OCI-LY1 (cell line): ENCODE measurements at regions not wholly inside any gene's neighbourhood (a gene's known extent, or its start where the extent isn't known, plus 50 kb on each side); places are given as distances from the start of the nearest gene placed in this dataset.

Experiments
- H2AFZ ChIP-seq: fragments of 200-600 bp; sonication (generic), shearing (Covaris generic); 2 replicates; pipeline ENCODE4 v1.6.0; 2014; ENCODE audit warnings: antibody characterized with exemption, mild to moderate bottlenecking, low read length
- H3F3A ChIP-seq: fragments of 200-600 bp; sonication (generic), shearing (Covaris generic); 2 replicates; pipeline ENCODE4 v1.6.0; 2014; ENCODE audit warnings: mild to moderate bottlenecking, antibody characterized with exemption, low read length, moderate library complexity; ENCODE audit not compliant: insufficient read depth
- H3K27ac ChIP-seq: fragments of 200-600 bp; sonication (generic); 2 replicates; pipeline ENCODE4 v1.5.1; 2014; ENCODE audit warnings: low read length, mixed run types, mild to moderate bottlenecking, low read depth; ENCODE audit not compliant: poor library complexity, severe bottlenecking
- H3K27me3 ChIP-seq: fragments of 200-600 bp; sonication (generic); 2 replicates; pipeline ENCODE4 v1.6.0; 2014; ENCODE audit warnings: antibody characterized with exemption, mild to moderate bottlenecking, low read length, moderate library complexity; ENCODE audit not compliant: insufficient read depth
- H3K36me3 ChIP-seq: fragments of 200-600 bp; sonication (generic); 2 replicates; pipeline ENCODE4 v1.6.1; 2014; ENCODE audit warnings: mild to moderate bottlenecking, antibody characterized with exemption, low read length, moderate library complexity, mixed read lengths; ENCODE audit not compliant: insufficient read depth
- H3K4me1 ChIP-seq: fragments of 200-600 bp; sonication (generic); 2 replicates; pipeline ENCODE4 v1.5.1; 2014; ENCODE audit warnings: mild to moderate bottlenecking, low read length, moderate library complexity; ENCODE audit not compliant: insufficient read depth, severe bottlenecking
- H3K4me2 ChIP-seq: fragments of 200-600 bp; sonication (generic), shearing (Covaris generic); 2 replicates; pipeline ENCODE4 v1.6.1; 2014; ENCODE audit warnings: low read length
- H3K4me3 ChIP-seq: fragments of 200-600 bp; sonication (generic); 2 replicates; pipeline ENCODE4 v1.5.1; 2014; ENCODE audit warnings: low read length, low read depth, mild to moderate bottlenecking, mixed read lengths; ENCODE audit not compliant: poor library complexity, severe bottlenecking
- H3K79me2 ChIP-seq: fragments of 200-600 bp; shearing (Covaris generic); 2 replicates; pipeline ENCODE4 v1.6.1; 2016; ENCODE audit warnings: mixed run types, low read length, mixed read lengths; ENCODE audit not compliant: insufficient read depth
- H3K9ac ChIP-seq: fragments of 200-600 bp; sonication (generic), shearing (Covaris generic); 2 replicates; pipeline ENCODE4 v1.6.1; 2014; ENCODE audit warnings: mild to moderate bottlenecking, low read length, mixed read lengths
- H3K9me2 ChIP-seq: fragments of 200-600 bp; sonication (generic), shearing (Covaris generic); 2 replicates; pipeline ENCODE4 v1.6.1; 2014; ENCODE audit warnings: low read depth, mild to moderate bottlenecking, low read length, mixed read lengths
- H3K9me3 ChIP-seq: fragments of 200-600 bp; shearing (Covaris generic); 2 replicates; pipeline ENCODE4 v1.6.1; 2014; ENCODE audit warnings: low read length, mixed read lengths
- H4K20me1 ChIP-seq: fragments of 200-600 bp; sonication (generic), shearing (Covaris generic); 2 replicates; pipeline ENCODE4 v1.6.0; 2016; ENCODE audit warnings: mild to moderate bottlenecking, low read length; ENCODE audit not compliant: insufficient read depth
- CTCF ChIP-seq: fragments of 200-600 bp; sonication (generic), shearing (Covaris generic); IDR thresholded peaks from 2 replicates; pipeline ENCODE4 v1.5.1; 2017; ENCODE audit warnings: mild to moderate bottlenecking, antibody characterized with exemption, low read length, moderate library complexity, mixed read lengths
- EZH2 ChIP-seq: fragments of 200-600 bp; sonication (generic), shearing (Covaris generic); IDR thresholded peaks from 2 replicates; pipeline ENCODE4 v1.8.0; 2017; ENCODE audit warnings: borderline replicate concordance, mixed run types, mild to moderate bottlenecking, antibody characterized with exemption, low read length, moderate library complexity, mixed read lengths

- Histone ChIP-seq H3K4me3 (no peak overlapping the region), H3K4me2 (no peak overlapping the region), H3K9ac (no peak overlapping the region), H3F3A (no peaks in the 10 kb centered on the region), H2AFZ (no peak overlapping the region), H3K36me3 (no peaks in the 10 kb centered on the region), H3K4me1 (no peaks in the 10 kb centered on the region), H4K20me1 (no peaks in the 10 kb centered on the region), H3K9me2 (no peaks in the 10 kb centered on the region), H3K27ac (no peak overlapping the region), H3K9me3 (no peaks in the 10 kb centered on the region), H3K79me2 (no peaks in the 10 kb centered on the region), H3K27me3 (peaks cover 13% of the 10 kb centered on the region)
- no peak for TF ChIP-seq CTCF
- TF ChIP-seq EZH2: no peak
Observed at GRCh38 chr7:36080843-36081242, 72.2 kb upstream of the EEPD1 start.

GRCh38 chr7:36082216-36082615, 70.8 kb upstream of the EEPD1 start:
- H3K9me2 ChIP-seq: no peaks in the 10 kb centered on the region
- H3K79me2 ChIP-seq: no peaks in the 10 kb centered on the region
- TF ChIP-seq CTCF: no peak

GRCh38 chr7:36082910-36083309, 70.1 kb upstream of the EEPD1 start:
- H3K4me1 ChIP-seq: no peaks in the 10 kb centered on the region
- H3K79me2 ChIP-seq: no peaks in the 10 kb centered on the region
- no peaks in the 10 kb centered on the region for H3K36me3 ChIP-seq
- no peak overlapping the region for H3K27ac ChIP-seq
- no peak overlapping the region for H3K4me3 ChIP-seq
- H3K9ac ChIP-seq: no peak overlapping the region
- no peak for TF ChIP-seq CTCF
- no peak for TF ChIP-seq EZH2
- no peaks in the 10 kb centered on the region for H4K20me1 ChIP-seq
- no peaks in the 10 kb centered on the region for H3K9me3 ChIP-seq
- no peaks in the 10 kb centered on the region for H3K9me2 ChIP-seq
- no peak overlapping the region for H3K4me2 ChIP-seq
- no peaks in the 10 kb centered on the region for H3F3A ChIP-seq
- H3K27me3 ChIP-seq: peaks cover 13% of the 10 kb centered on the region
- H2AFZ ChIP-seq: no peak overlapping the region

More at GRCh38 chr7:36082216-36082615, 70.8 kb upstream of the EEPD1 start:
- H3K9ac ChIP-seq: no peak overlapping the region
- no peak overlapping the region for H3K4me2 ChIP-seq
- no peak overlapping the region for H2AFZ ChIP-seq
- H3K36me3 ChIP-seq: no peaks in the 10 kb centered on the region
- H3K27ac ChIP-seq: no peak overlapping the region
- H3K4me1 ChIP-seq: no peaks in the 10 kb centered on the region
- no peaks in the 10 kb centered on the region for H3K9me3 ChIP-seq
- no peaks in the 10 kb centered on the region for H4K20me1 ChIP-seq
- peaks cover 13% of the 10 kb centered on the region for H3K27me3 ChIP-seq
- H3F3A ChIP-seq: no peaks in the 10 kb centered on the region
- no peak overlapping the region for H3K4me3 ChIP-seq
